ENCODE measurements at regions not wholly inside any gene's neighbourhood (a gene's known extent, or its start where the extent isn't known, plus 50 kb on each side); places are given as distances from the start of the nearest gene placed in this dataset.

GRCh38 chr10:4221310-4221709, 436.3 kb upstream of the KLF6 start:
- DNase-seq: peak; percentile 24

GRCh38 chr10:4219901-4220300, 434.9 kb upstream of the KLF6 start:
- no peak for DNase-seq

GRCh38 chr10:4217653-4218052, 432.6 kb upstream of the KLF6 start:
- no peak for DNase-seq

- DNase-seq: no peak
These were observed 432.2 kb upstream of the KLF6 start for GRCh38 chr10:4217187-4217586.

GRCh38 chr10:4216726-4217125, 431.7 kb upstream of the KLF6 start:
- no peak for DNase-seq

- DNase-seq: no peak
These were observed 431.1 kb upstream of the KLF6 start for GRCh38 chr10:4215963-4216575.

- no peak for DNase-seq
These were observed 430.5 kb upstream of the KLF6 start for GRCh38 chr10:4215485-4215884.

- DNase-seq: peak; percentile 31
These were observed 429.9 kb upstream of the KLF6 start for GRCh38 chr10:4214908-4215307.

- no peak for DNase-seq
These were observed 428.4 kb upstream of the KLF6 start for GRCh38 chr10:4213441-4213840.

- no peak for DNase-seq
These were observed 427.2 kb upstream of the KLF6 start for GRCh38 chr10:4212111-4212630.

- no peak for DNase-seq
These were observed 423.5 kb upstream of the KLF6 start for GRCh38 chr10:4208499-4208898.

GRCh38 chr10:4205113-4205512, 420.1 kb upstream of the KLF6 start:
- DNase-seq: no peak

GRCh38 chr10:4202938-4203337, 417.9 kb upstream of the KLF6 start:
- DNase-seq: no peak

GRCh38 chr10:4201866-4202825, 417.1 kb upstream of the KLF6 start:
- DNase-seq: peak; percentile 55

GRCh38 chr10:4199196-4199595, 414.2 kb upstream of the KLF6 start:
- no peak for DNase-seq

- DNase-seq: no peak
These were observed 413.2 kb upstream of the KLF6 start for GRCh38 chr10:4198216-4198615.

- DNase-seq: no peak
These were observed 412.7 kb upstream of the KLF6 start for GRCh38 chr10:4197676-4198075.

GRCh38 chr10:4196771-4197390, 411.9 kb upstream of the KLF6 start:
- DNase-seq: no peak

- DNase-seq: no peak
These were observed 411.2 kb upstream of the KLF6 start for GRCh38 chr10:4196183-4196582.

GRCh38 chr10:4195213-4195612, 410.2 kb upstream of the KLF6 start:
- peak; percentile 36 for DNase-seq

- no peak for DNase-seq
These were observed 409.2 kb upstream of the KLF6 start for GRCh38 chr10:4194231-4194630.

- no peak for DNase-seq
These were observed 406.9 kb upstream of the KLF6 start for GRCh38 chr10:4191894-4192293.

GRCh38 chr10:4191354-4191753, 406.3 kb upstream of the KLF6 start:
- DNase-seq: no peak

Data from fibroblast of skin of scalp (primary cell).